Peyer's patch (tissue), 4 donors: ENCODE measurements at regions not wholly inside any gene's neighbourhood (a gene's known extent, or its start where the extent isn't known, plus 50 kb on each side); places are given as distances from the start of the nearest gene placed in this dataset.

Experiments used
- DNase-seq, 3 donors: peaks; one replicate each; pipeline ENCODE4 v3.0.0-alpha.2; 2017 to 2019
- H3K27ac ChIP-seq, 4 donors: fragments of 200-600 bp; sonication (generic); one replicate each; pipeline ENCODE4 v1.5.1; 2016 to 2019
- H3K27me3 ChIP-seq, 2 donors: fragments of 200-600 bp; sonication (generic); one replicate each; pipeline ENCODE4 v1.5.1; 2019
- H3K36me3 ChIP-seq, 3 donors: fragments of 200-600 bp; sonication (generic); one replicate each; pipeline ENCODE4 v1.5.1; 2016 to 2019
- H3K4me1 ChIP-seq, 4 donors: fragments of 200-600 bp; sonication (generic); one replicate each; pipeline ENCODE4 v1.5.1; 2016 to 2019
- H3K4me3 ChIP-seq, 4 donors: fragments of 200-600 bp; sonication (generic); 1 replicate in 3 of 4; 2 replicates in 1 of 4; pipeline ENCODE4 v1.5.1; 2016 to 2019; ENCODE audit warnings: mild to moderate bottlenecking in 1 of 4
- H3K9me3 ChIP-seq, 4 donors: fragments of 200-600 bp; sonication (generic); one replicate each; pipeline ENCODE4 v1.5.1; 2016 to 2019; ENCODE audit warnings: mild to moderate bottlenecking in 1 of 4
- POLR2A ChIP-seq, 2 donors: fragments of 450-650 bp; IDR thresholded peaks; one replicate each; pipeline ENCODE4 v1.5.1; 2017; ENCODE audit warnings: antibody characterized with exemption in 2 of 2, mild to moderate bottlenecking in 2 of 2, moderate library complexity in 2 of 2
- TF ChIP-seq, protein P1 (sequence below), 6 experiments: fragments of 450-650 bp in 4 of 6; fragments of 200-600 bp in 2 of 6; sonication (generic) in 1 of 6; IDR thresholded peaks; one replicate each; pipeline ENCODE4 v1.5.1; 2017 to 2019; ENCODE audit warnings: antibody characterized with exemption in 6 of 6, mild to moderate bottlenecking in 3 of 6, moderate library complexity in 1 of 6

DNA sequence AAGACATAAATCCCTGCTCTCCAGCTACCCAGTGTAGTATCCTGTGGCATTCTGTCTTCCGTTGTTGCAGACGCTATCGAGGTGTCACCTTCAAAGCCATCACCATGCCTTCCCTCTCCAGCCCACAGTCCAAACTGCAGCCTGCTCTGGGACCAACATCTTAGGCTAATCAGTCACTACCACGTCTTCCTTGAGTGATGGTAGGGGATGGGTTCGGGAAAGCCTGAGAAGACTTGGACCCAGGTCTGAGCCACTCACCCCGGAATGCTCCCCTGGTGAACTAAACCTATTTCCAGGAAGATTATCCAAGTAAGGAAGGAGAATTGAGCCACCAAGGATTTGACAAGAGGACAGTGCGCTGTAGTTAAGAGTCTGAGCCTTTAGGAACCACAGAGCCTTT, 52.9 kb upstream of the IRX1 start:
- H3K36me3 ChIP-seq, result no peaks in the 10 kb centered on the region
- H3K27me3 ChIP-seq, result no peaks in the 10 kb centered on the region
- TF ChIP-seq, protein P1, sequence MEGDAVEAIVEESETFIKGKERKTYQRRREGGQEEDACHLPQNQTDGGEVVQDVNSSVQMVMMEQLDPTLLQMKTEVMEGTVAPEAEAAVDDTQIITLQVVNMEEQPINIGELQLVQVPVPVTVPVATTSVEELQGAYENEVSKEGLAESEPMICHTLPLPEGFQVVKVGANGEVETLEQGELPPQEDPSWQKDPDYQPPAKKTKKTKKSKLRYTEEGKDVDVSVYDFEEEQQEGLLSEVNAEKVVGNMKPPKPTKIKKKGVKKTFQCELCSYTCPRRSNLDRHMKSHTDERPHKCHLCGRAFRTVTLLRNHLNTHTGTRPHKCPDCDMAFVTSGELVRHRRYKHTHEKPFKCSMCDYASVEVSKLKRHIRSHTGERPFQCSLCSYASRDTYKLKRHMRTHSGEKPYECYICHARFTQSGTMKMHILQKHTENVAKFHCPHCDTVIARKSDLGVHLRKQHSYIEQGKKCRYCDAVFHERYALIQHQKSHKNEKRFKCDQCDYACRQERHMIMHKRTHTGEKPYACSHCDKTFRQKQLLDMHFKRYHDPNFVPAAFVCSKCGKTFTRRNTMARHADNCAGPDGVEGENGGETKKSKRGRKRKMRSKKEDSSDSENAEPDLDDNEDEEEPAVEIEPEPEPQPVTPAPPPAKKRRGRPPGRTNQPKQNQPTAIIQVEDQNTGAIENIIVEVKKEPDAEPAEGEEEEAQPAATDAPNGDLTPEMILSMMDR (IDR thresholded peaks at IDR 0.05), result no peak
- TF ChIP-seq POLR2A (IDR thresholded peaks at IDR 0.05), result no peak
- H3K9me3 ChIP-seq, result no peaks in the 10 kb centered on the region
- no peaks in the 10 kb centered on the region for H3K4me1 ChIP-seq
- DNase-seq, result no peak
- no peak overlapping the region for H3K27ac ChIP-seq
- H3K4me3 ChIP-seq, result no peak overlapping the region

DNA sequence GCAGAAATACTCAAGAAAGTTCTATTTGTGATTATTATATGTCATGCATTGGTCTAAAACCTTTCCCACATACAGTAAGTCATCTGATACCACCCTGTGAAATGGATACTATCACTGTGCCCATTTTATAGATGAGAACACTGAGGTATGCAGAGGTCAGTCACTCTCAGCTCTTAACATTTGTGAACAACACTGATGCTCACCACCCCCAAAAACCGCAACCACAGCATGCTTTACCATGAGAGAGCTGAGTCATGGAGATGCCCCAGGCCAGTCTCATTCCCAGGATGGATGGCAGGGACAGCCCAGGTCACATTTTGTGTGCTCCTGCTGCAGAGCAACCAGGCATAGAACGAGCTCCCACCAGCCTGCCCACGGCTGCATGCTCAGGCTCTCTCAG, 53.5 kb upstream of the IRX1 start:
- Histone ChIP-seq H3K36me3 (no peaks in the 10 kb centered on the region), H3K27me3 (no peaks in the 10 kb centered on the region), H3K9me3 (no peaks in the 10 kb centered on the region), H3K4me1 (no peaks in the 10 kb centered on the region), H3K4me3 (no peak overlapping the region), H3K27ac (no peak overlapping the region)
- TF ChIP-seq, protein P1 (IDR thresholded peaks at IDR 0.05), result no peak
- no peak for TF ChIP-seq POLR2A (IDR thresholded peaks at IDR 0.05)
- DNase-seq, result no peak

GRCh38 chr5:3538886-3539285, 56.7 kb upstream of the IRX1 start:
- DNase-seq, result no peak
- no peaks in the 10 kb centered on the region for H3K27me3 ChIP-seq
- TF ChIP-seq, protein P1 (IDR thresholded peaks at IDR 0.05), result no peak
- no peak for TF ChIP-seq POLR2A (IDR thresholded peaks at IDR 0.05)
- H3K9me3 ChIP-seq, result no peaks in the 10 kb centered on the region
- no peak overlapping the region for H3K27ac ChIP-seq
- H3K36me3 ChIP-seq, result no peaks in the 10 kb centered on the region
- no peaks in the 10 kb centered on the region for H3K4me1 ChIP-seq
- no peak overlapping the region for H3K4me3 ChIP-seq

GRCh38 chr5:3537942-3538341, 57.7 kb upstream of the IRX1 start:
- Histone ChIP-seq H3K27ac (no peak overlapping the region), H3K9me3 (no peaks in the 10 kb centered on the region), H3K4me3 (no peak overlapping the region), H3K4me1 (no peaks in the 10 kb centered on the region), H3K36me3 (no peaks in the 10 kb centered on the region), H3K27me3 (no peaks in the 10 kb centered on the region)
- DNase-seq, result no peak
- TF ChIP-seq, protein P1 (IDR thresholded peaks at IDR 0.05), result no peak
- TF ChIP-seq POLR2A (IDR thresholded peaks at IDR 0.05), result no peak

DNA sequence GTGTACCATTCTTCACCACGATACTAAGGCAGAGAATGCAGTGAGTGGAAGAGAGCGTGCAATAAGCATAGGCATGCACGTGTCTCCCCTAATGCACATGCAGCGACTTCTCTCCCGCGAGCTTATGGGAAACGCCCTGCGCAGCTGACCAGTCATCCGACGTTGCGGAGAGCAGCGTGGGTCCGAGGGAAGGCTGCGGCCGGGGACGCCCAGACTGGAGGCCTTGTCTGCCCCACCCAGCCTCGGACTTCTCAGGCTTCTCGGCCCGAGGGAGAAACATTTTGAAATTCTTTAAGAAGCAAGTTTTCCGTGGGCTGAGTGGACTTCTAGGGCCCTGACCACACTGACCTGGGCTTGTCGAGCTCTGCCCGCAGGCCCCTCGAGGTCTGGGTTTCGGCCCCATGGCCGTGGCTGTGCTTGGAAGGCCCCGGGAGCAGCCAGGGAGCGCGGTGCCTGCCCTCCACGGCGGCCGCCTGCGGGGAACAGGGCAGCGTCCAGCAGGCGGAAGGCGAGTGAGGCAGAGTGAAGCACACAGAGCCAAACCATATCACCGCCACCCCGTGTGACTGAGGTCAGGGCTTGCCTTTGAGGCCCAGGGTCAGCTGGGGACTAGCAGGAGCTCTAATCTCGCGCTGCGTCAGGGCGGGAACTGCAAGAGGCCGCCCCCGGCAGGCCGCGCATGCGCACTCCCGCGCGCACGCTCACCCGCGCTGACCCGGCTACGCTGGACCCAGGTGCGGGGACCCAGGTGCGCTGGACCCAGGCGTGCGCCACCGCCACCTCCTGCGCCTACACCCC, 60.0 kb upstream of the IRX1 start:
- H3K27ac ChIP-seq, result no peak overlapping the region
- no peak for TF ChIP-seq POLR2A (IDR thresholded peaks at IDR 0.05)
- TF ChIP-seq, protein P1 (IDR thresholded peaks at IDR 0.05), result no peak
- H3K36me3 ChIP-seq, result no peaks in the 10 kb centered on the region
- no peaks in the 10 kb centered on the region for H3K27me3 ChIP-seq
- DNase-seq, result no peak
- H3K4me1 ChIP-seq, result no peaks in the 10 kb centered on the region
- no peak overlapping the region for H3K4me3 ChIP-seq
- H3K9me3 ChIP-seq, result no peaks in the 10 kb centered on the region
